Panc1 (cell line): ENCODE measurements at regions not wholly inside any gene's neighbourhood (a gene's known extent, or its start where the extent isn't known, plus 50 kb on each side); places are given as distances from the start of the nearest gene placed in this dataset.

Source experiments
- ATAC-seq: fragments of 200-7000 bp; cut with Tn5 transposase; 2 replicates; pipeline ENCODE4 v1.9.1; 2020; ENCODE audit warnings: mild to moderate bottlenecking, moderate library complexity
- BruUV-seq: library from RNA; stranded (reverse); fragments of 400-500 nt; replicated peaks from 2 replicates; lab custom pipeline; 2021; lab: Mats Ljungman, UMichigan
- CTCF ChIA-PET: fragments of 300-600 bp; sonication (Branson Sonifier 250); formaldehyde crosslinking; loops from one replicate; lab custom pipeline; 2022; ENCODE audit warnings: antibody characterized with exemption; lab: Charles Lee
- POLR2A ChIA-PET: fragments of 300-600 bp; sonication (Branson Sonifier 250); formaldehyde crosslinking; loops from one replicate; lab custom pipeline; 2022; ENCODE audit warnings: antibody characterized with exemption; lab: Charles Lee
- DNase-seq: peaks from one replicate; pipeline ENCODE4 v3.0.0-alpha.2; 2010; ENCODE audit warnings: low read depth, low spot score
- H3K27ac ChIP-seq: 2 replicates; pipeline ENCODE4 v1.5.1; 2011; ENCODE audit warnings: mild to moderate bottlenecking, low read length, inconsistent platforms
- H3K27me3 ChIP-seq: fragments of 200-500 bp; sonication (Bioruptor generic); 2 replicates; pipeline ENCODE4 v1.6.0; 2014; ENCODE audit warnings: low read length, inconsistent platforms; ENCODE audit not compliant: control insufficient read depth, insufficient read depth
- H3K36me3 ChIP-seq: fragments of 200-500 bp; sonication (Bioruptor generic); 2 replicates; pipeline ENCODE4 v1.5.1; 2014; ENCODE audit warnings: inconsistent platforms, mild to moderate bottlenecking, low read length, moderate library complexity; ENCODE audit not compliant: control insufficient read depth, insufficient read depth
- H3K4me1 ChIP-seq: 2 replicates; pipeline ENCODE4 v1.5.1; 2011; ENCODE audit warnings: inconsistent platforms, mild to moderate bottlenecking, low read length, moderate library complexity; ENCODE audit not compliant: control insufficient read depth, insufficient read depth
- H3K4me3 ChIP-seq, 2 experiments: 2 replicates each; pipeline ENCODE4 v1.5.1; 2011 to 2012; ENCODE audit warnings: low read depth in 2 of 2, low read length in 2 of 2, mild to moderate bottlenecking in 2 of 2, inconsistent platforms in 1 of 2, moderate library complexity in 1 of 2
- H3K9me3 ChIP-seq: fragments of 200-500 bp; sonication (Bioruptor generic); 2 replicates; pipeline ENCODE4 v1.5.1; 2014; ENCODE audit warnings: low read depth, mild to moderate bottlenecking, inconsistent platforms, low read length, moderate library complexity; ENCODE audit not compliant: control insufficient read depth, insufficient read depth
- CTCF ChIP-seq: fragments of 450-650 bp; IDR thresholded peaks from 2 replicates; pipeline ENCODE4 v1.5.1; 2017; ENCODE audit warnings: mild to moderate bottlenecking
- POLR2AphosphoS5 ChIP-seq: IDR thresholded peaks from 2 replicates; pipeline ENCODE4 v1.6.1; 2012; ENCODE audit warnings: mild to moderate bottlenecking, low read depth, low read length, moderate library complexity
- REST ChIP-seq, 2 experiments: IDR thresholded peaks; 2 replicates each; pipeline ENCODE4 v1.6.1; 2011 to 2012; ENCODE audit warnings: low read depth in 2 of 2, control low read depth in 1 of 2, low read length in 1 of 2, mild to moderate bottlenecking in 1 of 2, moderate library complexity in 1 of 2; ENCODE audit not compliant: insufficient read depth in 1 of 2
- SIN3A ChIP-seq: IDR thresholded peaks from 2 replicates; pipeline ENCODE4 v1.6.1; 2012; ENCODE audit warnings: low read depth, mild to moderate bottlenecking, low read length, moderate library complexity, borderline replicate concordance; ENCODE audit not compliant: insufficient read depth
- TCF7L2 ChIP-seq: IDR thresholded peaks from 2 replicates; pipeline ENCODE4 v1.6.1; 2011; ENCODE audit warnings: mild to moderate bottlenecking, low read depth, low read length, inconsistent platforms
- in situ Hi-C: cut with HindIII; loops from 2 replicates; pipeline ENCODE4 v1.10.0; 2016; ENCODE audit warnings: low sequenced_read_pairs, low pct_unique_long_range_greater_than_20kb
- intact Hi-C: fragments of 100-400 bp; cut with micrococcal nuclease; formaldehyde crosslinking; loops from one replicate; pipeline ENCODE4 v1.10.0; 2022; ENCODE audit not compliant: unreplicated experiment

- H3K9me3 ChIP-seq, result no peaks in the 10 kb centered on the region
- ChIA-PET POLR2A (no interaction called here), CTCF (no interaction called here)
- H3K4me1 ChIP-seq, result no peaks in the 10 kb centered on the region
- DNase-seq (no peak), ATAC-seq (no peak)
- H3K27me3 ChIP-seq, result no peaks in the 10 kb centered on the region
- H3K27ac ChIP-seq, result no peak overlapping the region
- no TSS peak for BruUV-seq
- in situ Hi-C loops, result no loop called here
- no peak overlapping the region for H3K4me3 ChIP-seq
- no peak for TF ChIP-seq REST (IDR thresholded peaks at IDR 0.05; ENCODE audit: insufficient read depth in 1 of 2, low read depth in 2 of 2, low read length in 1 of 2)
- no peak for TF ChIP-seq CTCF
- no peak for TF ChIP-seq POLR2AphosphoS5
- TF ChIP-seq TCF7L2, result no peak
- no peak for TF ChIP-seq SIN3A
- intact Hi-C loops, result no loop called here
- H3K36me3 ChIP-seq, result no peaks in the 10 kb centered on the region
These were observed 157.8 kb upstream of the ATP10B start for GRCh38 chr5:161009817-161010216.

- in situ Hi-C loops, result no loop called here
- H3K9me3 ChIP-seq, result no peaks in the 10 kb centered on the region
- intact Hi-C loops, result no loop called here
- POLR2A ChIA-PET, result no interaction called here
- ATAC-seq (no peak), DNase-seq (no peak)
- no peaks in the 10 kb centered on the region for H3K36me3 ChIP-seq
- H3K4me1 ChIP-seq, result no peaks in the 10 kb centered on the region
- no peaks in the 10 kb centered on the region for H3K27me3 ChIP-seq
- TF ChIP-seq POLR2AphosphoS5, result no peak
- TF ChIP-seq SIN3A, result no peak
- no peak for TF ChIP-seq REST (IDR thresholded peaks at IDR 0.05; ENCODE audit: insufficient read depth in 1 of 2, low read depth in 2 of 2, low read length in 1 of 2)
- TF ChIP-seq CTCF, result no peak
- TF ChIP-seq TCF7L2, result no peak
- CTCF ChIA-PET, result no interaction called here
- no peak overlapping the region for H3K27ac ChIP-seq
- no peak overlapping the region for H3K4me3 ChIP-seq
- BruUV-seq, result no TSS peak
These were observed 157.2 kb upstream of the ATP10B start for GRCh38 chr5:161009194-161009593.
